ENCODE measurements at regions not wholly inside any gene's neighbourhood (a gene's known extent, or its start where the extent isn't known, plus 50 kb on each side); places are given as distances from the start of the nearest gene placed in this dataset.

DNA sequence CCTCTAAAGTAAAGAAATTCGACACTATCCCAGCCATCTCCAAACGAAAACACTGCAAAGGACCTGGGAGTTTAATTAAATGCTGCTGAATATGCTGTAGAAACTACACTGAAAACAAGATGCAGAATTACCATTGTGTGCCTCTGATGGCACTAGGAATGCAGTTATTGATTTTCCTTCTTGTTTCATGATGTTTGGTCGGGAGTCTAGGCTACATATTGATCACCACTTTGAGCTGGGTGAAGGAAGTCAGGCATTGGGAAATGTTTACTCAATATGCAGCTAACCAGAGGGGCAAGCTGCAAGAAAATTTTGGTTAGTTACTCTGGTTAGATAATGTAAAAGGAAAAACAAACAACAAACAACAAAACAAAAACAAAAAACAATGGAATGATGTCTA lies 650.7 kb upstream of the GALNTL6 start:
- no peak for DNase-seq (ENCODE audit: low spot score)

DNA sequence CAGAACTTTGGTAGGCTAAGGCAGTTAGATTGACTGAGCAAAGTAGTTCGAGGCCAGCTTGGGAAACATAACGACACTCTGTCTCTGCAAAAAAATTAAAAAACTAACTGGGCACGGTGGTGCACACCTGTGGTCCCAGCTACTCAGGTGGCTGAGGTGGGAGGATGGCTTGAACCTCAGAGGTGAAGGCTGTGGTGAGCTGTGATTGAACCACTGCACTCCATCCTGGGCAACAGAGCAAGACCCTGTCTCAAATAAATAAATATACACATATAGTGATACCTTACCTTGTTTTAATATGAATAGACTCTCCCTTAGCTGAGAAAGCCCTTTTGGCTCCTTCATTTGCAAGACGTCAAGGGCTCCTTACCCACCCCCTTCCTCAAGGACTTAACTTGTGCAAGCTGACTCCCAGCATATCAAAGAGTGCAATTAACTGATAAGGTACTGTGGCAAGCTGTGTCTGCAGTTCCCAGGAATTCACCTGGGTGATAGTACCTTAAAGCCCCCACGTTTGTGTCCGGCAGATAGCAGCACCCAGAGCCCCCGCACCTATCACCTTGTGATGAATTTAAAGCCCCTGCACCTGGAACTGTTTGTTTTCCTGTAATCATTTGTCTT lies 655.6 kb upstream of the GALNTL6 start:
- no peak for DNase-seq (ENCODE audit: low spot score)

DNA sequence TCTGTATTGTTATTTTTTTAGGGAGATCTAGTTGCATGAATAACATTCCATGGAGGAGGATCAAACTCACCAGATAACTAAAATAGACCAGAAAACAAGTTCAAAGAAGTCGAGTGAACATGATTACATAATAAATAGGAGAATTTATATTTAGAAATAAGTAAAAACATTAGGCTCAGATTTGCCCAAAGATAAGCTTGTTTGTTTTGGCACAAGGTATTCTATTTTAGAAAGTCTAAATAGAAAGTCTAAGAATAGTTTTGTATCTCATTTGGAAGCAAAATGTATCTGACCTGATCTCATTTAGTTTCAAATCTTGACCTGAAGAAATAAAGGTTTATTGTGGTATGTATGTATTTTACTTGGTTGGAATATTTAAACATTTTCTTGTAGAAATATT lies 670.6 kb upstream of the GALNTL6 start:
- DNase-seq (ENCODE audit: low spot score) = no peak

- no peak for DNase-seq (ENCODE audit: low spot score)
These were observed 671.2 kb upstream of the GALNTL6 start for GRCh38 chr4:171142045-171142444.

- no peak for DNase-seq (ENCODE audit: low spot score)
These were observed 682.9 kb upstream of the GALNTL6 start for GRCh38 chr4:171130256-171130801.

DNA sequence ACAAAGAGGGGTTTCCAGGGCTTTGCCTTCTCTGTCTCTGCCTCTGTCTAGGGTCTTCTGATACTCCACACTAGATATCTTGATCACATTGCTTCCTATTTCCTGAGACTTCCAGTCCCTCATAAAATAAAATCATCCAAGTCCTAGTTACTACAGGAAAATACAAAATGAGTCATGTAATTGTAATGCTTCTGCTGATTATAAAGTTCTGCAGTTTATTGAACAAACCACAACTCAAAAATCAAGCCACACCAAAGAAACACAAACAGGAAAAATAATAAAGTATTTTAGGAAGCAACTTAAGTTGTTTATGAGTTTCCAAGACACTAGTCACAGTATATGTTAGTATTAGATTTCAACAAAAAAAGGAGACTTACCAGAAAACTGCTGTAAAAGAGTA lies 695.1 kb upstream of the GALNTL6 start:
- no peak for DNase-seq (ENCODE audit: low spot score)

DNA sequence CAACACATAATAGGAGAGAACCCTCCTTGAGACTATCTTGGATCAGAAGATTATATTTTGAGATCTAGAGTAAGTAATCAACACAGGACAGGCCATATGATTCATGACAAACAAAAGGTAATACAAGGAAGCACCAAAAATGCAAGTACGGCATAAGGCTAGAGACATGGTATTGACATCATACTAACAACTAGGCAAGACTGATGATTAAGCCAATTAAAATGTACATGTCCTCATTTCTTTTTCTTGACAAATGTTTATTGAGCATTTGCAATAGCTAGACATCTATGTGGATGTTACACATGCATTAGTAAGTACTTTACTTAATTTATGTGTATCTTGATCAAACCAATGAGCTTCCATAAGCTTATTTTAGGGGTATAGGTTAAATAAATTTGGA lies 695.7 kb upstream of the GALNTL6 start:
- DNase-seq (ENCODE audit: low spot score) = no peak

- DNase-seq (ENCODE audit: low spot score) = no peak
These were observed 711.4 kb upstream of the GALNTL6 start for GRCh38 chr4:171101845-171102244.

DNA sequence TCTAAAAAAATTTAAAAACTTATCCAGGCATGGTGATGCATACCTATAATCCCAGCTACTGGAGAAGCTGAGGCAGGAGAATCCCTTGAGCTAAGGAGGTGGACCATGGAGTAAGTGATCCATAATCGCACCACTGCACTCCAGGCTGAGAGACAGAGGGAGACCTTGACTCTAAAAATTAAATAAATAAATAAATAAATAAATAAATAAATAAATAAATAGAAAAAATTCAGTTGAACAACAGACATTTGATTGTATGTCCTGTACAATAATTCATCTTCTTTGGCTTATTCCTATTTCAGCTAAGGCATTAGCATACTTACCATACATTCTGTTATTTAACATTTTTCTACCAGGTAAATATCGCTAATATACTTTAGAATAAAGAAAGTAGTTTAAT lies 726.1 kb upstream of the GALNTL6 start:
- DNase-seq (ENCODE audit: low spot score) = no peak

DNA sequence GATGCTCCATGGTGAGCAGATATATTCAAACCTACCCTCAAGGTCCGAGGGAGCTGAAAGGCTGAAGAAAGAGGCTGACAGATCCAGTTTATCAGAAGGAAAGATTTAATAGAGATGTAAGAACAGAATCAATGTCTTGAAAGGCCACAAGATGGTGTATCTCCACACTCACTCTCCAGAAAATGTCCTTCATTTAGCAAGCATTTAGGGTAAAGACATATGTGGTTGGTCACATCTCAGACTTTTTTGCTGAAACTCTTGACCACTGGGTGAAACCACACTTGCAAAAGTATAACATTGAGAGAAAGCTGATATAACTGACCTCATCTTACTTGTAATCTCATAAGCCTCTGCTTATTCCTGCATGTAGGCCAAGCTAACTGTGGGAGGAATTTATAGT lies 745.8 kb upstream of the GALNTL6 start:
- no peak for DNase-seq (ENCODE audit: low spot score)

- DNase-seq (ENCODE audit: low spot score) = no peak
These were observed 763.8 kb upstream of the GALNTL6 start for GRCh38 chr4:171049380-171049779.

DNA sequence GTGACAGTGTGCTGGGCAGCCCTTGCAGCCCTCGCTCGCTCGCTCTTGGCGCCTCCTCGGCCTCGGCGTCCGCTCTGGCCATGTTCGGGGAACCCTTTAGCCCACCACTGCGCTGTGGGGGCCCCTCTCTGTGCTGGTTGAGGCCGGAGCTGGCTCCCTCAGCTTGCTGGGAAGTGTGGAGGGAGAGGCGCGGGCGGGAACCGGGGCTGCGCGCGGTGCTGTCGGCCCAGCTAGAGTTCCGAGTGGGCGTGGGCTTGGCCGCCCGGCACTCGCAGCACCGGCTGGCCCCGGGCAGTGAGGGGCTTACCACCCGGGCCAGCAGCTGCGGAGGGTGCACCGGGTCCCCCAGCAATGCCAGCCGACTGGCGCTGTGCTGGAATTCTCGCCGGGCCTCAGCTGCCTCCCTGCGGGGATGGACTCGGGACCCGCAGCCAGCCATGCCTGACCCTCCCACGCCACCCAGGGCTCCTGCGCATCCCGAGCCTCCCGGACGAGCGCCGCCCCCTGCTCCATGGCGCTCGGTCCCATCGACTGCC lies 770.1 kb upstream of the GALNTL6 start:
- DNase-seq (ENCODE audit: low spot score) = no peak

- DNase-seq (ENCODE audit: low spot score) = no peak
These were observed 777.3 kb upstream of the GALNTL6 start for GRCh38 chr4:171035909-171036308.

GRCh38 chr4:171031338-171031737 lies 781.9 kb upstream of the GALNTL6 start:
- no peak for DNase-seq (ENCODE audit: low spot score)

DNA sequence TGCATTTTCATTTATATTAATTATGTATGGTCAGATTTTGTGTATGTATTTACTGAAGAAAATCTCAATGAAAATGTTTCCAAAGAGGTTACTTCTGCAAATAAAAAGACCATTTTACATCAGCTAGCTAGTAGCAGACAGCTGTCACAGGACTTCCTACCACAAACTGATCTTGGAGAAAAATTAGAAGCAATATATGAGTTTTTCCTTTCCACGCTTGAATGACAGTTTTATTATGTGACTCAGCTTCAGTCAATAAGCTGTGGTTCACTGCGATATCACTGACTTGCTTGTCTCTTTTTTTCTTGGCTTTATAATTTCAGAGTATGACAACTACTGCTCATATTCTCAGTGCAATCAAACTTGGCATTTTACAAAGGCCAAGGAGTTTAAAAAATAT lies 787.4 kb upstream of the GALNTL6 start:
- no peak for DNase-seq (ENCODE audit: low spot score)

- DNase-seq (ENCODE audit: low spot score) = no peak
These were observed 787.9 kb upstream of the GALNTL6 start for GRCh38 chr4:171025343-171025742.

- no peak for DNase-seq (ENCODE audit: low spot score)
These were observed 788.4 kb upstream of the GALNTL6 start for GRCh38 chr4:171024720-171025303.

DNA sequence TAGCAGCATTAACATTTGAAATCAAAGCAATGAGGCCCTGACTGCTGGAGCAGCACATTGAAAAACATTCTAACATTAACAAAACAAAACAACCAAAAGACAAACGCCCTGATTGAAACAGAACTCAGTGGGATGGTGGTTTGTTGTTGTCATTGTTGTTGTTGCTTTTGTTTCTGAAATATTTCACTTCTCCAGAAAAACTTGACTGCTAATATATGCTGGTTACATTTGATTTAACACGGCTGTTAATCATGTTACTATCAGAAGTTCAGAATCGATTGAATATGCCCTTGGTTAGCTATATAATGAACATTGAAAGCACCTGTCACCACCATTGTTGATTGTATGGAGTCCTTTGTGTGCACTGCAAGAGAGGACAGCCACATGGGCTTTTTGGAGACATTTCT lies 790.4 kb upstream of the GALNTL6 start:
- no peak for DNase-seq (ENCODE audit: low spot score)

DNA sequence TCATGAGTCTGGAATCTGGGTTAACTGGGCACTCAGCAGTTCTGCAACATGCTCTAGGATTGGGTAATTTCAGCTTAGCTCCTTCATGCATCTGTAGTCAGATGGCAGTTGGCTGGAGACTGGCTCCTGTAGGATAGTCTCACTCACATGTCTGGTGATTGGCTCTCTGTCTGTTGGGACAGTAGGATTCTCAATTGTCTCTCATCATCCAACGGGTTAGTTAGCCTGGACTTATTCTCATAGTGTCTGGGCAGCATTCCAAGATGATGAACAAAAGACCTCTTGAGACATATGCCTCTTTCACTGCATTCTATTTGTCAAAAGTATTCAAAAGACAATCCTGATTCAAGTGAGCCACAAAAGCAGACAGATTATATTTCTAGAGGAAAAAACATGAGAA lies 795.6 kb upstream of the GALNTL6 start:
- DNase-seq (ENCODE audit: low spot score) = no peak

- DNase-seq (ENCODE audit: low spot score) = no peak
These were observed 797.1 kb upstream of the GALNTL6 start for GRCh38 chr4:171016145-171016544.

DNA sequence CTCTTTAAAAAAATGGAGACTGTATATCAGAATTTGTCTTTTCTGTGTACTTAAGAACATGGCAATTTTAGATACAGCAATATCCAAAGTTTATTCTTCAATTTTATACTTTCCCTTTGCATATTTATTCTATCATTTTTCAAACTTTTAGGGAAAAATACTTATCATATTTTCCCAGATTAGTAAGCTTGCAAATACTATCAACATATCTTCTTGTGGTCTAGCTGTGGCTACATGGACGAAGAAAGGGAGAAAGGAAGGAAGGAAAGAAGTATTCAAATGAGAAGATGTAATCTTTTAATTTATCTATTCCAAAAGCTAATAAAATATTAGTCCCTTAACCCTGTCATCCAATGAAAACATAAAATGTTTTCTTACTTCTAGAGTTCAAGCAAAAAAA lies 797.8 kb upstream of the GALNTL6 start:
- DNase-seq (ENCODE audit: low spot score) = no peak

DNA sequence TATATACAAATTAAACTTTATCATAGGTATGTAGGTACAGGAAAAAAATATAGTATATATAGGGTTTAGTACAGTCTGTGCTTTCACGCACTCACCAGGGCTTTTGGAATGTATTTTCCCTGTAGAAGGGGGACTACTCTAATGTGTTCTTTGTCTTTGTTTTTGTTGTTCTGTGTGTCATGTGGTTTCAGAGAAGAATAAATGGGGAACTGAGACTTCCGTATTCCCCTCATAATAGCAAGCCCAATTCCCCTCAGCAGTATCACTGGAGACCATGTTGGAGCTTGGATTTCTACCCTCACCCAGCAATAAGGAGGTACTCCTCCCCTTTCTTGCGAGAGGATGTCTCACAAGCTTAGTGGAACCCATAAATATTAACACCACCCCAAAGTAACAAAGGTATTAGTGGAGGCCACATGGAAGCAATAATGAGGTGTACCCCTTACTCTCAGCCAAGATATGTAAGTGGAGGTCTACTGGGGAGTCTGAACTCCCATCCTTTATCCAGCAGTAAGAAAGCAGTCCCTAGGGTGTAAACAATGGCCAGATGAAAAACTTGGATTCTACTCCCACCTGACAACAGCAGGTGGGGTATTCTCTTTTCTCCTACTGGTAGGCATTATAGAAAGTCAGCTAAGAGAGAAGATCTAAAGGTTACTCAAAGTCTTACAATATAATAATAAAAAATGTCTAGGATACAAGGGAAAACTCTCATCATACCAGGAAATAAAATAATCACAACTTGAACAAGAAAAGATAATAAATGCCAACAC lies 805.4 kb upstream of the GALNTL6 start:
- DNase-seq (ENCODE audit: low spot score) = no peak

- DNase-seq (ENCODE audit: low spot score) = no peak
These were observed 811.0 kb upstream of the GALNTL6 start for GRCh38 chr4:171002246-171002645.

Data from cerebellar cortex (tissue), 1 donor.